Neutrophil (primary cell): ENCODE measurements at regions not wholly inside any gene's neighbourhood (a gene's known extent, or its start where the extent isn't known, plus 50 kb on each side); places are given as distances from the start of the nearest gene placed in this dataset.

Experiments used
- H3K27ac ChIP-seq: fragments of 200-600 bp; sonication (generic); 2 replicates; pipeline ENCODE4 v1.5.1; 2016; ENCODE audit warnings: mild to moderate bottlenecking, moderate library complexity
- H3K27me3 ChIP-seq: fragments of 200-600 bp; sonication (generic); 2 replicates; pipeline ENCODE4 v1.6.0; 2016; ENCODE audit warnings: mild to moderate bottlenecking
- H3K36me3 ChIP-seq: fragments of 200-600 bp; sonication (generic); 2 replicates; pipeline ENCODE4 v1.5.1; 2017
- H3K4me1 ChIP-seq, 2 experiments: fragments of 200-600 bp in 1 of 2; sonication (generic) in 1 of 2; 1 replicate in 1 of 2; 2 replicates in 1 of 2; pipeline versions ENCODE4 v1.5.1 to v1.6.1; 2013 to 2016; ENCODE audit warnings: low read depth in 1 of 2, low read length in 1 of 2, mild to moderate bottlenecking in 1 of 2, moderate library complexity in 1 of 2; ENCODE audit not compliant: control insufficient read depth in 1 of 2, insufficient read depth in 1 of 2
- H3K4me3 ChIP-seq, 2 experiments: fragments of 200-600 bp in 1 of 2; sonication (generic) in 1 of 2; 1 replicate in 1 of 2; 2 replicates in 1 of 2; pipeline ENCODE4 v1.5.1; 2013 to 2016; ENCODE audit warnings: low read depth in 1 of 2, low read length in 1 of 2, mild to moderate bottlenecking in 1 of 2, moderate library complexity in 1 of 2
- H3K9me3 ChIP-seq: fragments of 200-600 bp; sonication (generic); 2 replicates; pipeline ENCODE4 v1.5.1; 2016
- CTCF ChIP-seq: fragments of 200-600 bp; sonication (generic); IDR thresholded peaks from 2 replicates; pipeline ENCODE4 v1.5.1; 2016; ENCODE audit warnings: antibody characterized with exemption

GRCh38 chr15:69597061-69597592 lies 144.5 kb downstream of the RPLP1 start:
- Histone ChIP-seq H3K36me3 (no peaks in the 10 kb centered on the region), H3K4me3 (no peak overlapping the region), H3K27me3 (peaks cover 55% of the 10 kb centered on the region), H3K27ac (no peak overlapping the region), H3K9me3 (no peaks in the 10 kb centered on the region), H3K4me1 (peaks cover 0 to 12% of the 10 kb centered on the region in 2 experiments)
- no peak for TF ChIP-seq CTCF

- H3K4me1 ChIP-seq: peaks cover 0 to 11% of the 10 kb centered on the region in 2 experiments
- H3K27ac ChIP-seq: no peak overlapping the region
- no peak for TF ChIP-seq CTCF
- H3K27me3 ChIP-seq: peaks cover 45% of the 10 kb centered on the region
- H3K9me3 ChIP-seq: no peaks in the 10 kb centered on the region
- H3K4me3 ChIP-seq: no peak overlapping the region
- no peaks in the 10 kb centered on the region for H3K36me3 ChIP-seq
Measured at GRCh38 chr15:69599271-69599670, 146.7 kb downstream of the RPLP1 start.

- no peaks in the 10 kb centered on the region for H3K36me3 ChIP-seq
- no peak overlapping the region for H3K4me3 ChIP-seq
- no peak for TF ChIP-seq CTCF
- H3K27me3 ChIP-seq: peaks cover 31% of the 10 kb centered on the region
- H3K9me3 ChIP-seq: no peaks in the 10 kb centered on the region
- H3K27ac ChIP-seq: no peak overlapping the region
- peaks cover 0 to 5% of the 10 kb centered on the region in 2 experiments for H3K4me1 ChIP-seq
Measured at GRCh38 chr15:69600556-69601085, 148.0 kb downstream of the RPLP1 start.

- no peaks in the 10 kb centered on the region for H3K9me3 ChIP-seq
- H3K36me3 ChIP-seq: no peaks in the 10 kb centered on the region
- peaks cover 18% of the 10 kb centered on the region for H3K27me3 ChIP-seq
- TF ChIP-seq CTCF: no peak
- H3K4me3 ChIP-seq: no peak overlapping the region
- peaks cover 0 to 5% of the 10 kb centered on the region in 2 experiments for H3K4me1 ChIP-seq
- H3K27ac ChIP-seq: no peak overlapping the region
Measured at GRCh38 chr15:69601711-69602504, 149.3 kb downstream of the RPLP1 start.

- Histone ChIP-seq H3K36me3 (no peaks in the 10 kb centered on the region), H3K27ac (no peak overlapping the region), H3K4me1 (peaks cover 0 to 5% of the 10 kb centered on the region in 2 experiments), H3K27me3 (peaks cover 18% of the 10 kb centered on the region), H3K9me3 (no peaks in the 10 kb centered on the region), H3K4me3 (no peak overlapping the region)
- TF ChIP-seq CTCF: no peak
Measured at GRCh38 chr15:69602921-69603320, 150.3 kb downstream of the RPLP1 start.
